ENCODE measurements at regions not wholly inside any gene's neighbourhood (a gene's known extent, or its start where the extent isn't known, plus 50 kb on each side); places are given as distances from the start of the nearest gene placed in this dataset.

GRCh38 chr12:13613297-13613696, 368.1 kb downstream of the GRIN2B start:
- H3K36me3 ChIP-seq (ENCODE audit: control insufficient read depth, insufficient read depth, low read length), result no peaks in the 10 kb centered on the region
- no peaks in the 10 kb centered on the region for H3K9me3 ChIP-seq (ENCODE audit: control insufficient read depth, low read length)
- H3K4me1 ChIP-seq (ENCODE audit: control insufficient read depth, insufficient read depth, low read length), result no peaks in the 10 kb centered on the region
- H3K27ac ChIP-seq (ENCODE audit: insufficient read depth, low read depth, low read length, poor library complexity, severe bottlenecking), result no peak overlapping the region
- no peaks in the 10 kb centered on the region for H3K27me3 ChIP-seq (ENCODE audit: control insufficient read depth, insufficient read depth, low read length, poor library complexity, severe bottlenecking)
- H3K4me3 ChIP-seq (ENCODE audit: insufficient read depth, low read depth, low read length), result no peak overlapping the region
- WGBS, 2 experiments, result 91 to 99% methylated on average over 3 of the region's 3 CpGs

DNA sequence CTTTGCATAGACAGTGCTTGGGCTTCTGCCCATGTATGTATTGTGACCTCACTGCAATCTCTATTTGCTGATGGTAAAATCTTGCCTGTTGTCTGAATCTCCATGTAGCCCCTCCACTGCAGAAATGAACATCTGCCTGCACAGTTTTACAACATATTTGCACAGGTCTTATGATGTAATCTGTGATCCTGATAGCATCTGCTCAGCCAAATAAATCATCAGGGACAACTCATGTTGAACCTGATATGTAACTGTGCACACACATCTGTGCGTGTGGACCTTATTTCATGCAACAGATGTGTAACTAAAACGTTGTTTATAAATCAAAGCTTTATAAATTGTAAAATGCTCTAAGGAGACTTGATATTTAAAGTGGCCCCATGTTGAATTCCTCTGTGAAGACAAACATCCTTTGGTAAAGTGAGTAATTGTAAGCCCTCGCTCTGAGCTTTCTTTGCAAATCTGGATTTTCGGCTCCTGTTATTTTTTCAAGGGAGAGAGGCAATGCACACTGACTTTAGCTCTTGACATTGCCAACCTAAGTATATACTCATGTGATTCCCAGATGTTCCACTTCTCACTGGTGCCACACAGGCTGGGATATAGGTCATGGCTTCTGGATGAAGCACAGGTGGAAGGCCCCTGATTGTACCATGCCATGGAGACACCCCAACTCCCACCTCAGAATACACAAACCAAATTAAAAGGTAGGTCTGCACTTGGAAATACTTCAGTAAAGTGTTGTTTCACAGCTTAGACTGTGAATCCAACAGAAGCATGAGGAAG, 371.3 kb downstream of the GRIN2B start:
- H3K27me3 ChIP-seq (ENCODE audit: control insufficient read depth, insufficient read depth, low read length, poor library complexity, severe bottlenecking), result no peaks in the 10 kb centered on the region
- H3K4me3 ChIP-seq (ENCODE audit: insufficient read depth, low read depth, low read length), result no peak overlapping the region
- no peak overlapping the region for H3K27ac ChIP-seq (ENCODE audit: insufficient read depth, low read depth, low read length, poor library complexity, severe bottlenecking)
- no peaks in the 10 kb centered on the region for H3K36me3 ChIP-seq (ENCODE audit: control insufficient read depth, insufficient read depth, low read length)
- no peaks in the 10 kb centered on the region for H3K4me1 ChIP-seq (ENCODE audit: control insufficient read depth, insufficient read depth, low read length)
- H3K9me3 ChIP-seq (ENCODE audit: control insufficient read depth, low read length), result no peaks in the 10 kb centered on the region
- 93 to 96% methylated on average over 4 of the region's 4 CpGs for WGBS, 2 experiments

GRCh38 chr12:13606290-13606689, 375.1 kb downstream of the GRIN2B start:
- WGBS, 2 experiments, result 48 to 53% methylated on average over 4 of the region's 4 CpGs

GRCh38 chr12:13603953-13604352, 377.4 kb downstream of the GRIN2B start:
- H3K4me1 ChIP-seq (ENCODE audit: control insufficient read depth, insufficient read depth, low read length), result no peaks in the 10 kb centered on the region
- no peaks in the 10 kb centered on the region for H3K36me3 ChIP-seq (ENCODE audit: control insufficient read depth, insufficient read depth, low read length)
- no peaks in the 10 kb centered on the region for H3K27me3 ChIP-seq (ENCODE audit: control insufficient read depth, insufficient read depth, low read length, poor library complexity, severe bottlenecking)
- no peak overlapping the region for H3K27ac ChIP-seq (ENCODE audit: insufficient read depth, low read depth, low read length, poor library complexity, severe bottlenecking)
- no peak overlapping the region for H3K4me3 ChIP-seq (ENCODE audit: insufficient read depth, low read depth, low read length)
- 92 to 100% methylated on average over 3 to 5 of the region's 5 CpGs for WGBS, 2 experiments
- no peaks in the 10 kb centered on the region for H3K9me3 ChIP-seq (ENCODE audit: control insufficient read depth, low read length)

More at GRCh38 chr12:13606290-13606689, 375.1 kb downstream of the GRIN2B start:
- no peaks in the 10 kb centered on the region for H3K9me3 ChIP-seq (ENCODE audit: control insufficient read depth, low read length)
- no peaks in the 10 kb centered on the region for H3K36me3 ChIP-seq (ENCODE audit: control insufficient read depth, insufficient read depth, low read length)
- H3K4me1 ChIP-seq (ENCODE audit: control insufficient read depth, insufficient read depth, low read length), result no peaks in the 10 kb centered on the region
- H3K27ac ChIP-seq (ENCODE audit: insufficient read depth, low read depth, low read length, poor library complexity, severe bottlenecking), result no peak overlapping the region
- no peaks in the 10 kb centered on the region for H3K27me3 ChIP-seq (ENCODE audit: control insufficient read depth, insufficient read depth, low read length, poor library complexity, severe bottlenecking)
- no peak overlapping the region for H3K4me3 ChIP-seq (ENCODE audit: insufficient read depth, low read depth, low read length)

DNA sequence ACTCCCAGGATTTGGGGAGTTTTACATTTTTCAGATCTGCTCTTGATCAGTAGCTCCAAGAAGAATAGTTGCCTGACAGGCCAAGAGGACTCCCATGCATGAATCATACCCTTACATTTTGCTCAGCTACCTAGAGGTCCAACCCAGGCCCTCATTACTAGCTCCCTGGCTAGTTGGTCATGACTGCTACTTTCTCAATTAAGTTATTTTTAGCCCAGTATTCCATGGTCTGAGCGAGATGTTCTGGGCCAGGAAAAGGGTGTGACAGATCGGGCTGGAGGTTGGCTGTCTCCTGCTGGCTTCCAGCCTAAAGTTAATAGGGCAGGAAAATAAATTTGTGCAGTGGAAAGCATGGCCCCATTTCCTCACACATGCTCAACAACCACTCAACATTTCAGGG, 379.2 kb downstream of the GRIN2B start:
- H3K4me1 ChIP-seq (ENCODE audit: control insufficient read depth, insufficient read depth, low read length), result no peaks in the 10 kb centered on the region
- no peaks in the 10 kb centered on the region for H3K27me3 ChIP-seq (ENCODE audit: control insufficient read depth, insufficient read depth, low read length, poor library complexity, severe bottlenecking)
- no peak overlapping the region for H3K4me3 ChIP-seq (ENCODE audit: insufficient read depth, low read depth, low read length)
- H3K9me3 ChIP-seq (ENCODE audit: control insufficient read depth, low read length), result no peaks in the 10 kb centered on the region
- no peaks in the 10 kb centered on the region for H3K36me3 ChIP-seq (ENCODE audit: control insufficient read depth, insufficient read depth, low read length)
- H3K27ac ChIP-seq (ENCODE audit: insufficient read depth, low read depth, low read length, poor library complexity, severe bottlenecking), result no peak overlapping the region
- 87 to 95% methylated on average over 2 of the region's 2 CpGs for WGBS, 2 experiments

DNA sequence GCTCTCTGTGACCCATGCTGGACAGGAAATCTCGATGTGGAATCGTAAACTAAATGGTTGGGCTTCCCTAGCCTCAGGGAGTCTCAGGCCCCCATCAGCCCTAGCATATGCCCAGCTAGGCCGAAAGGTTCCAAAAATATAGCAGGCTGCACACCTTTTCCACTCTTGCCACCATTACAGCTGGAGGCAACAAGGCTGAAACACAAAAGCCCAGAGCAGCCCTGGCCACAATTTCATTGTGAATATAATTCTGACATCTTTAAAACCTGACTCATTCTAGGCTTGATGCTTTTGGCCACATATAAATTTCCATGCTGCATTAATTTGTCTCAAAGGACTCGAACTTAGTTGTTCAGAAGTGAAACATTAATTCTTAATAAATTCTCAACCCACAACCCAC, 382.2 kb downstream of the GRIN2B start:
- Histone ChIP-seq H3K27me3 (ENCODE audit: control insufficient read depth, insufficient read depth, low read length, poor library complexity, severe bottlenecking) (no peaks in the 10 kb centered on the region), H3K4me1 (ENCODE audit: control insufficient read depth, insufficient read depth, low read length) (no peaks in the 10 kb centered on the region), H3K4me3 (ENCODE audit: insufficient read depth, low read depth, low read length) (no peak overlapping the region), H3K9me3 (ENCODE audit: control insufficient read depth, low read length) (no peaks in the 10 kb centered on the region), H3K27ac (ENCODE audit: insufficient read depth, low read depth, low read length, poor library complexity, severe bottlenecking) (no peak overlapping the region), H3K36me3 (ENCODE audit: control insufficient read depth, insufficient read depth, low read length) (no peaks in the 10 kb centered on the region)
- 91 to 93% methylated on average over 4 of the region's 4 CpGs for WGBS, 2 experiments

DNA sequence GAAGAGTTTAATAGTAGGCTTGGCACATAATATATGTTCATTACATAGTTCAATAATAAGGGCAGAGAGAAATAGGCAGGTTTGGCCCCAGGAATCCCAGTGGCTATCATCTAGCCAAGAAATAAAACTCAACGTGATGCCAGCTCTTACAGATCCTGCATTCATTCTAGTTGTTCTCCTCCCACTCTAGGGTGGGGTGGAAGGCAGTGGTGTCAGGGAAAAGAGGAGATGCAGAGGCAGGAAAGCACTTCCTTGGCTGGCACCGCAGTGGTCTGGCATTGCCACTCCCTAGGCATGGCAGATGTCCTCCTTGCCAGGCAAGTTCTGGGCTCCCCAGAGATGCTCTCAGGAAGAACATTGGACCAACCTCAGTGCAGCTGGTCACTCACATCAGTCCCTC, 383.6 kb downstream of the GRIN2B start:
- H3K9me3 ChIP-seq (ENCODE audit: control insufficient read depth, low read length), result no peaks in the 10 kb centered on the region
- WGBS, 2 experiments, result 96 to 100% methylated on average over 2 of the region's 2 CpGs
- no peaks in the 10 kb centered on the region for H3K4me1 ChIP-seq (ENCODE audit: control insufficient read depth, insufficient read depth, low read length)
- no peak overlapping the region for H3K27ac ChIP-seq (ENCODE audit: insufficient read depth, low read depth, low read length, poor library complexity, severe bottlenecking)
- no peaks in the 10 kb centered on the region for H3K36me3 ChIP-seq (ENCODE audit: control insufficient read depth, insufficient read depth, low read length)
- H3K4me3 ChIP-seq (ENCODE audit: insufficient read depth, low read depth, low read length), result no peak overlapping the region
- H3K27me3 ChIP-seq (ENCODE audit: control insufficient read depth, insufficient read depth, low read length, poor library complexity, severe bottlenecking), result no peaks in the 10 kb centered on the region

- no peaks in the 10 kb centered on the region for H3K9me3 ChIP-seq (ENCODE audit: control insufficient read depth, low read length)
- no peaks in the 10 kb centered on the region for H3K36me3 ChIP-seq (ENCODE audit: control insufficient read depth, insufficient read depth, low read length)
- WGBS, 2 experiments, result 81 to 89% methylated on average over 4 of the region's 4 CpGs
- no peak overlapping the region for H3K27ac ChIP-seq (ENCODE audit: insufficient read depth, low read depth, low read length, poor library complexity, severe bottlenecking)
- H3K27me3 ChIP-seq (ENCODE audit: control insufficient read depth, insufficient read depth, low read length, poor library complexity, severe bottlenecking), result no peaks in the 10 kb centered on the region
- no peak overlapping the region for H3K4me3 ChIP-seq (ENCODE audit: insufficient read depth, low read depth, low read length)
- no peaks in the 10 kb centered on the region for H3K4me1 ChIP-seq (ENCODE audit: control insufficient read depth, insufficient read depth, low read length)
These were observed 384.2 kb downstream of the GRIN2B start for GRCh38 chr12:13597166-13597565.

- H3K36me3 ChIP-seq (ENCODE audit: control insufficient read depth, insufficient read depth, low read length), result no peaks in the 10 kb centered on the region
- H3K9me3 ChIP-seq (ENCODE audit: control insufficient read depth, low read length), result no peaks in the 10 kb centered on the region
- no peak overlapping the region for H3K4me3 ChIP-seq (ENCODE audit: insufficient read depth, low read depth, low read length)
- H3K27me3 ChIP-seq (ENCODE audit: control insufficient read depth, insufficient read depth, low read length, poor library complexity, severe bottlenecking), result no peaks in the 10 kb centered on the region
- no peaks in the 10 kb centered on the region for H3K4me1 ChIP-seq (ENCODE audit: control insufficient read depth, insufficient read depth, low read length)
- WGBS, 2 experiments, result 92 to 100% methylated on average over 1 of the region's 1 CpG
- no peak overlapping the region for H3K27ac ChIP-seq (ENCODE audit: insufficient read depth, low read depth, low read length, poor library complexity, severe bottlenecking)
These were observed 384.7 kb downstream of the GRIN2B start for GRCh38 chr12:13596714-13597113.

DNA sequence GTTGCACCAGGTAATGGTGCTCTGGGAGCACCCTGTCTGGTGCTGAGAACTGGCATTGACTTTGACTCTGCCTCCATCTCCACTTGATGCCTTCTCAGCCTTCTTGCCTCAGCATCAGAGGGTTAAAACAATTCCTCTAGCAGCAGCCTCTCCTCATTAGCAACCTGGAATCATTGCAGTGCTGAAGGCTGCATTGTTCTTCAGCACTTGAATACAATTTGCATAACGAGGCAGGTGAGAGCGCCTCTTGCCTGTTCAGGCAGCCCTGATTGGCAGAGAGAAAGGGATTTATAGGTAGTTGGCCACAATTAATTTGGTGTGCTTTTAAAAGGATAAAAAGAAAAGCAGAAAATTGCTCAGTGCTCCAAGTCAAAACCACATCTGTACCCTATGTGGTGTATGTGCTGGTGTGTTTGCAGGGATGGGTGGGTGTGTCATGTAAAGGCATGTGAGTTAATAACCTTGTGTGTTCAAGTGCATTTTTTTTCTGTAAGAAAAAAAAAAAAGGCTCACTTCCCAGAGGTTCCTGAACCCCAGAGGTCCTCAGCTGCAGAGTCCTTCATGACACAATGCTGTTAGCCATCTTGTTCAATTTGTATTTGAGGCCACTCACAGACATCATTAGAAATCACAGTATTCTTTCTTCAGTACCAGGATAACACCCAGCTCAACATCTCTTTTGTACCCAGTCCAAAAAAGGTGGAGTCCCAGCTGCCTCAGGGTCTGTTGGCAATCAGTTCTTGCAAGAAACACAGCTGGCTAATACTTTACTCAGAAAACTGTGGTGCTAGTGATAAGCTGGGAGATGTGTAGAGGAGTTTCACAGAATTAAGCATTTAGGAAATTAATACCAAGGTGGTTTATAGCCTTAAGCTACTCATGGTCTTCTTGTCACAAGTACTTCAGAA, 385.6 kb downstream of the GRIN2B start:
- 61 to 72% methylated on average over 2 of the region's 2 CpGs for WGBS, 2 experiments

More for the DNA sequence above, 385.6 kb downstream of the GRIN2B start:
- no peaks in the 10 kb centered on the region for H3K9me3 ChIP-seq (ENCODE audit: control insufficient read depth, low read length)
- no peaks in the 10 kb centered on the region for H3K27me3 ChIP-seq (ENCODE audit: control insufficient read depth, insufficient read depth, low read length, poor library complexity, severe bottlenecking)
- no peaks in the 10 kb centered on the region for H3K36me3 ChIP-seq (ENCODE audit: control insufficient read depth, insufficient read depth, low read length)
- no peak overlapping the region for H3K27ac ChIP-seq (ENCODE audit: insufficient read depth, low read depth, low read length, poor library complexity, severe bottlenecking)
- no peak overlapping the region for H3K4me3 ChIP-seq (ENCODE audit: insufficient read depth, low read depth, low read length)
- H3K4me1 ChIP-seq (ENCODE audit: control insufficient read depth, insufficient read depth, low read length), result no peaks in the 10 kb centered on the region
